Caco-2 (cell line): ENCODE measurements at regions not wholly inside any gene's neighbourhood (a gene's known extent, or its start where the extent isn't known, plus 50 kb on each side); places are given as distances from the start of the nearest gene placed in this dataset.

ENCODE experiments used
- BruUV-seq: library from RNA; stranded (reverse); fragments of 400-500 nt; replicated peaks from 2 replicates; lab custom pipeline; 2021; lab: Mats Ljungman, UMichigan
- CTCF ChIA-PET: fragments of 300-600 bp; sonication (Branson Sonifier 250); formaldehyde crosslinking; loops from one replicate; lab custom pipeline; 2022; ENCODE audit warnings: antibody characterized with exemption; lab: Charles Lee
- POLR2A ChIA-PET: fragments of 300-600 bp; sonication (Branson Sonifier 250); formaldehyde crosslinking; loops from one replicate; lab custom pipeline; 2022; ENCODE audit warnings: antibody characterized with exemption; lab: Charles Lee
- DNase-seq, 2 experiments: peaks; one replicate each; pipeline versions ENCODE4 v3.0.0 to v3.0.0-alpha.2; 2020 to 2022
- H3K27me3 ChIP-seq: replicated peaks from 2 replicates; pipeline ENCODE4 v1.6.0; 2011; ENCODE audit warnings: low read length; ENCODE audit not compliant: control insufficient read depth, insufficient read depth
- H3K36me3 ChIP-seq: 2 replicates; pipeline ENCODE4 v1.5.1; 2011; ENCODE audit warnings: low read length; ENCODE audit not compliant: control insufficient read depth, insufficient read depth
- H3K4me1 ChIP-seq: fragments of 250-450 bp; sonication (Bioruptor Pico); 2 replicates; pipeline ENCODE4 v1.5.1; 2020; ENCODE audit warnings: mild to moderate bottlenecking
- H3K4me3 ChIP-seq: 2 replicates; pipeline ENCODE4 v1.5.1; 2011; ENCODE audit warnings: low read depth, mild to moderate bottlenecking, control low read depth, low read length
- H3K9me3 ChIP-seq: fragments of 250-450 bp; sonication (Bioruptor Pico); 2 replicates; pipeline ENCODE4 v1.5.1; 2020; ENCODE audit warnings: mild to moderate bottlenecking, moderate library complexity
- H3K27ac Mint-ChIP-seq: one replicate; pipeline ENCODE4 v1.8.0; 2022; ENCODE audit warnings: mixed read lengths; ENCODE audit not compliant: unreplicated experiment
- H3K27me3 Mint-ChIP-seq: one replicate; pipeline ENCODE4 v1.8.0; 2022; ENCODE audit warnings: mixed read lengths; ENCODE audit not compliant: insufficient read depth, unreplicated experiment
- H3K36me3 Mint-ChIP-seq: one replicate; pipeline ENCODE4 v1.8.0; 2022; ENCODE audit warnings: mild to moderate bottlenecking, mixed read lengths; ENCODE audit not compliant: insufficient read depth, unreplicated experiment
- H3K4me1 Mint-ChIP-seq: one replicate; pipeline ENCODE4 v1.8.0; 2022; ENCODE audit warnings: low read depth, mixed read lengths; ENCODE audit not compliant: unreplicated experiment
- H3K4me3 Mint-ChIP-seq: one replicate; pipeline ENCODE4 v1.8.0; 2022; ENCODE audit warnings: mild to moderate bottlenecking, moderate library complexity, mixed read lengths; ENCODE audit not compliant: unreplicated experiment
- H3K9me3 Mint-ChIP-seq: one replicate; pipeline ENCODE4 v1.8.0; 2022; ENCODE audit warnings: mixed read lengths; ENCODE audit not compliant: unreplicated experiment
- CTCF ChIP-seq, 2 experiments: fragments of 200-600 bp in 1 of 2; IDR thresholded peaks; 1 replicate in 1 of 2; 2 replicates in 1 of 2; pipeline versions ENCODE4 v1.5.1 to v1.8.0; 2011 to 2022; ENCODE audit warnings: antibody characterized with exemption in 1 of 2, control low read depth in 1 of 2, inconsistent platforms in 1 of 2, low read depth in 1 of 2, low read length in 1 of 2, mild to moderate bottlenecking in 1 of 2, moderate library complexity in 1 of 2; ENCODE audit not compliant: insufficient read depth in 1 of 2, severe bottlenecking in 1 of 2, unreplicated experiment in 1 of 2
- intact Hi-C: fragments of 100-400 bp; cut with micrococcal nuclease; formaldehyde crosslinking; loops from one replicate; pipeline ENCODE4 v1.10.0; 2022; ENCODE audit not compliant: unreplicated experiment

GRCh38 chr16:87240211-87241136 is 76.7 kb downstream of the C16orf95 start:
- peaks cover 13% of the 10 kb centered on the region; the same call in 1 of the 2 replicates for H3K4me1 ChIP-seq
- Mint-ChIP-seq H3K9me3 (no peaks in the 10 kb centered on the region), H3K4me3 (peak overlapping the region; percentile 70), H3K27ac (peak overlapping the region; percentile 32), H3K27me3 (peaks cover 11% of the 10 kb centered on the region), H3K4me1 (peaks cover 10% of the 10 kb centered on the region), H3K36me3 (no peaks in the 10 kb centered on the region)
- BruUV-seq: no TSS peak
- H3K9me3 ChIP-seq: no peaks in the 10 kb centered on the region
- intact Hi-C loops: no loop called here
- no peak for TF ChIP-seq CTCF (IDR thresholded peaks at IDR 0.05; ENCODE audit: insufficient read depth in 1 of 2, low read depth in 1 of 2, low read length in 1 of 2, severe bottlenecking in 1 of 2, unreplicated experiment in 1 of 2)
- CTCF ChIA-PET: no interaction called here
- POLR2A ChIA-PET: no interaction called here
- no peaks in the 10 kb centered on the region for H3K36me3 ChIP-seq
- H3K27me3 ChIP-seq: no peaks in the 10 kb centered on the region
- no peak for DNase-seq
- peak overlapping the region; percentile 2; the same call in 1 of the 2 replicates for H3K4me3 ChIP-seq

GRCh38 chr16:87241137-87241771 is 75.9 kb downstream of the C16orf95 start:
- TF ChIP-seq CTCF (IDR thresholded peaks at IDR 0.05; ENCODE audit: insufficient read depth in 1 of 2, low read depth in 1 of 2, low read length in 1 of 2, severe bottlenecking in 1 of 2, unreplicated experiment in 1 of 2): no peak

GRCh38 chr16:87243478-87243877 is 73.7 kb downstream of the C16orf95 start:
- Histone ChIP-seq H3K9me3 (no peaks in the 10 kb centered on the region), H3K27me3 (no peaks in the 10 kb centered on the region), H3K36me3 (no peaks in the 10 kb centered on the region), H3K4me3 (no peak overlapping the region), H3K4me1 (peaks cover 13% of the 10 kb centered on the region; the same call in 1 of the 2 replicates)
- no peaks in the 10 kb centered on the region for H3K9me3 Mint-ChIP-seq
- H3K4me3 Mint-ChIP-seq: no peak overlapping the region
- DNase-seq: no peak
- intact Hi-C loops: no loop called here
- POLR2A ChIA-PET: no interaction called here
- CTCF ChIA-PET: no interaction called here
- peaks cover 19% of the 10 kb centered on the region for H3K27me3 Mint-ChIP-seq
- TF ChIP-seq CTCF (IDR thresholded peaks at IDR 0.05; ENCODE audit: insufficient read depth in 1 of 2, low read depth in 1 of 2, low read length in 1 of 2, severe bottlenecking in 1 of 2, unreplicated experiment in 1 of 2): no peak
- H3K27ac Mint-ChIP-seq: no peak overlapping the region
- H3K36me3 Mint-ChIP-seq: no peaks in the 10 kb centered on the region
- H3K4me1 Mint-ChIP-seq: peaks cover 10% of the 10 kb centered on the region
- BruUV-seq: no TSS peak

More at GRCh38 chr16:87241137-87241771, 75.9 kb downstream of the C16orf95 start:
- peaks cover 13% of the 10 kb centered on the region; the same call in 1 of the 2 replicates for H3K4me1 ChIP-seq
- peaks cover 11% of the 10 kb centered on the region for H3K27me3 Mint-ChIP-seq
- DNase-seq: no peak
- H3K36me3 Mint-ChIP-seq: no peaks in the 10 kb centered on the region
- peak overlapping the region; percentile 32 for H3K27ac Mint-ChIP-seq
- H3K9me3 ChIP-seq: no peaks in the 10 kb centered on the region
- intact Hi-C loops: no loop called here
- peaks cover 10% of the 10 kb centered on the region for H3K4me1 Mint-ChIP-seq
- ChIA-PET CTCF (interaction anchor here (1.3 kb wide), 1 partner anchor 38 kb away, joined by 3 read pairs; no protein-coding TSS in a partner anchor), POLR2A (no interaction called here)
- no peak overlapping the region for H3K4me3 ChIP-seq
- no peaks in the 10 kb centered on the region for H3K9me3 Mint-ChIP-seq
- no peaks in the 10 kb centered on the region for H3K36me3 ChIP-seq
- no TSS peak for BruUV-seq
- H3K27me3 ChIP-seq: no peaks in the 10 kb centered on the region
- H3K4me3 Mint-ChIP-seq: peak overlapping the region; percentile 70
